Nucleus accumbens (tissue), 56 donors: ENCODE measurements at regions not wholly inside any gene's neighbourhood (a gene's known extent, or its start where the extent isn't known, plus 50 kb on each side); places are given as distances from the start of the nearest gene placed in this dataset.
"Not testable (repeated sequence)": the region's sequence is repeated elsewhere in the genome, so short reads cannot be mapped to it uniquely, and the experiment has no call there.

Source experiments
- DNase-seq, 56 donors: peaks; one replicate each; lab custom pipeline; 2025; lab: John Stamatoyannopoulos, UW

- DNase-seq, result no peak
Measured at GRCh38 chr3:15851735-15852134, 54.0 kb upstream of the ANKRD28 start.

GRCh38 chr3:15858547-15859506 is 61.0 kb upstream of the ANKRD28 start:
- peak in 27 of 56 donors; percentile 3 to 68 (median 39) for DNase-seq

GRCh38 chr3:15859507-15860013 is 61.8 kb upstream of the ANKRD28 start:
- DNase-seq, result peak; percentile 42 to 93 (median 78)

- peak in 50 of 56 donors; percentile 5 to 81 (median 54) for DNase-seq
Measured at GRCh38 chr3:15860014-15860934, 62.5 kb upstream of the ANKRD28 start.

GRCh38 chr3:15861163-15861562 is 63.4 kb upstream of the ANKRD28 start:
- DNase-seq, result no peak

- no peak for DNase-seq
Measured at GRCh38 chr3:15872807-15873206, 75.0 kb upstream of the ANKRD28 start.

GRCh38 chr3:15873415-15873814 is 75.6 kb upstream of the ANKRD28 start:
- DNase-seq, result no peak

- DNase-seq, result no peak
Measured at GRCh38 chr3:15875016-15875689, 77.4 kb upstream of the ANKRD28 start.

GRCh38 chr3:15876669-15877068 is 78.9 kb upstream of the ANKRD28 start:
- DNase-seq, result no peak

- DNase-seq, result no peak
Measured at GRCh38 chr3:15877813-15878212, 80.0 kb upstream of the ANKRD28 start.

GRCh38 chr3:15879787-15880186 is 82.0 kb upstream of the ANKRD28 start:
- DNase-seq, result not testable (repeated sequence)

GRCh38 chr3:15882577-15882976 is 84.8 kb upstream of the ANKRD28 start:
- no peak for DNase-seq

- no peak for DNase-seq
Measured at GRCh38 chr3:15884132-15884531, 86.4 kb upstream of the ANKRD28 start.

GRCh38 chr3:15886521-15886920 is 88.7 kb upstream of the ANKRD28 start:
- no peak for DNase-seq

GRCh38 chr3:15887261-15887660 is 89.5 kb upstream of the ANKRD28 start:
- DNase-seq, result no peak

GRCh38 chr3:15889936-15890335 is 92.2 kb upstream of the ANKRD28 start:
- no peak for DNase-seq

- DNase-seq, result peak in 4 of 56 donors; percentile 3 to 22 (median 8)
Measured at GRCh38 chr3:15892311-15893227, 94.8 kb upstream of the ANKRD28 start.

- no peak for DNase-seq
Measured at GRCh38 chr3:15894382-15894781, 96.6 kb upstream of the ANKRD28 start.

GRCh38 chr3:15896500-15896899 is 98.7 kb upstream of the ANKRD28 start:
- no peak for DNase-seq
